HG03469 (cell line): ENCODE measurements at regions not wholly inside any gene's neighbourhood (a gene's known extent, or its start where the extent isn't known, plus 50 kb on each side); places are given as distances from the start of the nearest gene placed in this dataset.

Experiments
- ATAC-seq: cut with Tn5 transposase; IDR thresholded peaks from one replicate; pipeline ENCODE4 v1.9.1; 2021; ENCODE audit warnings: mild to moderate bottlenecking, moderate library complexity, moderate number of reproducible peaks; ENCODE audit not compliant: unreplicated experiment

- ATAC-seq = no peak
These were observed 231.6 kb upstream of the DYNLRB2 start for GRCh38 chr16:80309178-80309577.

GRCh38 chr16:80305410-80305809 lies 235.4 kb upstream of the DYNLRB2 start:
- ATAC-seq = no peak

- ATAC-seq = no peak
These were observed 237.1 kb upstream of the DYNLRB2 start for GRCh38 chr16:80303691-80304090.

- ATAC-seq = no peak
These were observed 239.9 kb upstream of the DYNLRB2 start for GRCh38 chr16:80300876-80301275.

GRCh38 chr16:80300456-80300855 lies 240.3 kb upstream of the DYNLRB2 start:
- no peak for ATAC-seq

- ATAC-seq = no peak
These were observed 241.4 kb upstream of the DYNLRB2 start for GRCh38 chr16:80299416-80299815.

- ATAC-seq = no peak
These were observed 242.1 kb upstream of the DYNLRB2 start for GRCh38 chr16:80298676-80299075.

GRCh38 chr16:80296034-80296433 lies 244.8 kb upstream of the DYNLRB2 start:
- ATAC-seq = no peak

GRCh38 chr16:80294172-80294571 lies 246.6 kb upstream of the DYNLRB2 start:
- no peak for ATAC-seq

GRCh38 chr16:80288616-80289015 lies 252.2 kb upstream of the DYNLRB2 start:
- ATAC-seq = no peak

GRCh38 chr16:80287674-80288073 lies 253.1 kb upstream of the DYNLRB2 start:
- no peak for ATAC-seq

- no peak for ATAC-seq
These were observed 255.7 kb upstream of the DYNLRB2 start for GRCh38 chr16:80285104-80285503.

GRCh38 chr16:80283466-80284392 lies 257.1 kb upstream of the DYNLRB2 start:
- ATAC-seq = no peak

GRCh38 chr16:80280557-80280956 lies 260.2 kb upstream of the DYNLRB2 start:
- ATAC-seq = no peak

GRCh38 chr16:80279656-80280055 lies 261.1 kb upstream of the DYNLRB2 start:
- ATAC-seq = no peak

GRCh38 chr16:80277182-80277581 lies 263.6 kb upstream of the DYNLRB2 start:
- no peak for ATAC-seq

- ATAC-seq = no peak
These were observed 266.1 kb upstream of the DYNLRB2 start for GRCh38 chr16:80274576-80275191.

GRCh38 chr16:80273635-80274538 lies 266.9 kb upstream of the DYNLRB2 start:
- ATAC-seq = no peak

- no peak for ATAC-seq
These were observed 275.0 kb upstream of the DYNLRB2 start for GRCh38 chr16:80265624-80266306.

- no peak for ATAC-seq
These were observed 276.7 kb upstream of the DYNLRB2 start for GRCh38 chr16:80263848-80264694.
